Amniotic epithelial cell (primary cell): ENCODE measurements at regions not wholly inside any gene's neighbourhood (a gene's known extent, or its start where the extent isn't known, plus 50 kb on each side); places are given as distances from the start of the nearest gene placed in this dataset.

ENCODE experiments used
- DNase-seq: peaks from one replicate; pipeline ENCODE4 v3.0.0-alpha.2; 2010; ENCODE audit warnings: low read depth

- no peak for DNase-seq
These were observed 945.0 kb downstream of the BRD1 start for GRCh38 chr22:48882636-48883200.

GRCh38 chr22:48881326-48881980 is 946.2 kb downstream of the BRD1 start:
- DNase-seq, result no peak

DNA sequence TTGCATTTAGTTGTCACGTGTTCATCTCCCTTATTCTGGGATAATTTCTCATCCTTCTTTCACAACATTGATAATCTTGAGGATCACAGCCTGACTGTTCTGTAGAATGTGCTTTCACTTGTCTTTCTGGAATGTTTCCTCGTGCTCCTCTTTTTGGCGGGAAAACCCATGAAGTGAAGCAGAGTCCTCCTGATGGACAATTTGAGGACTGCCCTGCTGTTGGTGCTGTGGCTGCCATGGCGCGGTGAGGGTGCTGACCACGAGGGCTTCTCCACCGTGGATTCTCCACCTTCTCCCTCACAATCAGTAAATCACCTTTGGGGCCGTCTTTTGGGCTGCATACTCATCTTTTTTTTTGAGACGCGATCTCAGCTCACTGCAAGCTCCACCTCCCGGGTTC is 946.9 kb downstream of the BRD1 start:
- DNase-seq, result no peak

DNA sequence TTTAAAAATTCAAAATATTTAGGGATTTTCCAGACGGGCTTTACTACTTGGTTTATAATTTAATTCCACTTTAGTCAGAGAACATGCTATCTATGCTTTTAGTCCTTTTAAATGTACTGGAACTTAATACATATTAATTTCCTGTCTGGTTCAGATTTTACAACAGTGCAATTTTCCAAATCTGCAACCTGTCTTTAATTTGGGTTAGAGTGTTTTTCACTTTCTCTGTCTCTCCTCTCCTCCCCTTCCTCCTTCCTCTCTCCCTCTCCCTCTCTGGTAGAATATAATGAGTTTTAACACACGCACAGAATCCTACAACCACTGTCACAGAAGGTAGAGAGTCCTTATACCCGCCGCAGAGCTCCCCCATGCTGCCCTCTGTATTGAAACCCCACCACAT is 950.7 kb downstream of the BRD1 start:
- DNase-seq, result no peak

- no peak for DNase-seq
These were observed 952.7 kb downstream of the BRD1 start for GRCh38 chr22:48874956-48875355.

GRCh38 chr22:48873191-48873520 is 954.5 kb downstream of the BRD1 start:
- DNase-seq, result no peak

GRCh38 chr22:48872271-48873190 is 955.1 kb downstream of the BRD1 start:
- no peak for DNase-seq

DNA sequence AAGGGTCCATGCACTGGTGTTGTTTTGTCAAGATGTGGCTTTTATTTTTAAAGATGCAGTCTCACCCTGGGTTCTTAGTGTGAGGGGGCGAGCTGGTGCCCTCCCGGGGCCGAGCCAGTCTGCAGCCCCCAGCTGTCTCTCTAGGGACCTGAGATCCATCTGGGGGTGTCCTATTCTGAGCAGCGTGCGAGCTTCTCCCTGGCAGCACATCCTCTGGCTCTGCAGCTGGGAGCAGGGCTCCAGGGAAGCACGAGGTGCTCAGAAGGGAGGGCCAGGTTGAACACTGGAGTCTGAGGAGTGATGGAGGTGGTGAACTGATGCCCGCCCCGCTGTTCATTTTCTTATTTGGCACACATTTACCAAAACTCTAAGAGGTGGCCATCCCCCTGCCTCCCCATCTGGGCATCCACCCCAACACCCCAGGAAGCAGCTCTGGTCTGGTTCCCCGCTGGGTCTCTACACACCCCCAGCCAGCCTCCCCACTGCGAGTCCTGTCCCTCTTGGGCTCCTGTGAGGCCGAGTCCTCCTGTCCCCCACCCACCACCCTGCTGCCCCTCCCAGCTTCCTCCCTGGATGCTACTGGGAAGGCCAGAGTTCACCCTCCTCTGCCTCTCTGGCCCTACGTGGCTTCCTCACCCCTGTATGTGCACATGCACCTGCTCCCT is 956.4 kb downstream of the BRD1 start:
- no peak for DNase-seq

DNA sequence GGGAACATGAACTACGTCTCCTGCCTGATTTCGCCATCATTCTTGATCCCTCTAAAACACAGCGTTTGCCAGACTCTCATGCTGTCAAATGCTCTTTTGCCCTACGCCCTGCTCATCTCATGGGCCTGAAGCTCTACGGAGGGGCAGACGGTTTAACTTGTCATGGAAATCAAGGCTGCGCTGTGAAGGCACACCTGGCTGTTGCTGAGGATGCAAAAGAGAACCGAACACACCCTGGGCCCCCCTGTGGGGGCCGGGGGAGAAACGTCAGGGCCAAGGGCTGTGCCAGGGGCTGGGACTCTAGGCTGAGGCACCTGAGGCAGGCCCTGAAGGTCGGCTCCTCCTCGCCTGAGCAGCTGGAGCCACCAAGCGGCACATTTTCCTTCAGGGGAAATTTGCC is 957.2 kb downstream of the BRD1 start:
- no peak for DNase-seq

DNA sequence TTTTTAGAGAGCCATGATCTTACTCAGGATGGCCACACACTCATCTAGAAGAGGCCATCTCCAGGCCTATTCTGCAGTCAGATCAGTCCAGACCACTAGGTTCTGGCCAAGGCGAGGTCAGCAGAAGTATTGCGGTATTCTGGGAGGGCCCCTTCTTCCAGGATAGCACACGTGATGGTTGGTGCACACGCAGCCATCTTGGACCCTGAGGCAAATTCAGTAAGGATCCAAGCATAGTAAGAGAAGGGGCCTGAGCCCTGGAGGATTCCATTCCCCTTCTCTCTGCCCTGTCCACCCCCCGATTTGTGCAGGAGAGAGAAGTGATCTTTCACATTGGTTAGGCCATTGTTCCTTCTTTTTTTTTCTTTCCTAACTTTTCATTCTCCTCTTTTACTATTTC is 957.9 kb downstream of the BRD1 start:
- no peak for DNase-seq

DNA sequence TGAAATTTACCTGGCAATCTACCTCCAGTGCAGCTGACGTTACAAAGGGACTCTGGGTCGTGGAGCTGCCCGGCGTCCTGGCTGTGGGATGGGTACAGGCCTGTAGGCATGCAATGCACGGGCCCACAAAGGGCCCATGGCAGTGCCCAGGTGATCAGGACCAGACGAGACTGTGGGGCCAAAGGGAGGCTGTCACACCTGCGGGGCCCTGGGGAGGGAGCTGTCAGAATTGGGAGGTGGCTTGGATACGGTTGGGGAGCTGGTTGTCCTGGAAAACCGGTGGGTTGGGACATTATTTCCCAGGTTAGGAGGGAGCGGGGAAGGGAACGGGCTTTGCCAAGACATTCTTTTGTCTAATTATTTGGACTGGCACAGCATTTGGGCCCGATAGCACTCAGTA is 958.5 kb downstream of the BRD1 start:
- DNase-seq, result no peak

DNA sequence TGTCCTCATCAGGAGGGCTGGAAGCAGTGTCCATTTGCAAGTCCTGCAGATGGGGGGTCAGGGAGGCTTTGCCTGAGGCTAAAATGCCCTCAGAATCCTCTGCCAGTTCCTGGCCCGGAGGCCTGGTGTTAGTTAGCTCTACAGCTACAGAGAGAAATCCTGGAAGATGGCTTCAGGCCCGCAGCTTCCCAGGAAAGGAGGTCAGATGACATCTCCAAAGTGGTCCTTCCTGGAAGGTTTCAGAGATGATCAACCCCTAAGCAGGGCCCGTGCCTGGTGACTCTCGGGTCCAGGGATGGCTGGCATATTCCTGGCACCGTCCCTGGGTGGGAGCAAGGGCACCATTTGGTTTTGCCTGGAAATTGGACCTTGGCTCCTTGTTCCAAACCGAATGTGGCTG is 959.1 kb downstream of the BRD1 start:
- no peak for DNase-seq

DNA sequence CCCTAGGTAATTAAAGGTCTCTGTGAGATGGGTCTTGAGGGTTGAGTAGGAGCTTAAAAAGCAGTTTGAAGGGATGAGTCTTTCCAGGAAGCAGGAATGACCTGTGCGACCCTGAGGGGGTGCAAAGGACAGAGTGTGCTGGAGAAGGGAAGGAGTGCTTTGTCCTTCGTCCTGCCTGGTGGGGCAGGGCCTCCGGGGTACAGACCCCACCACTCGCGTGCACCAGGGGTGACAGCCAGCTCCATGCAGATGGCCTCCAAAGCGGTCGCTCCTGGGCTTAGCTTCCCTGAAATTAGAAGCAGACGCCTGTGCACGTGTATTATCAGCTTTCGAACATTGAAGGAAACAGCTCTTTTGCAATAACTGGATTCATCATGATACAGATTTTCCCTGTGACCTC is 959.8 kb downstream of the BRD1 start:
- no peak for DNase-seq

GRCh38 chr22:48866906-48867681 is 960.6 kb downstream of the BRD1 start:
- no peak for DNase-seq

- DNase-seq, result no peak
These were observed 962.9 kb downstream of the BRD1 start for GRCh38 chr22:48864748-48865147.

GRCh38 chr22:48863965-48864528 is 963.6 kb downstream of the BRD1 start:
- DNase-seq, result no peak

DNA sequence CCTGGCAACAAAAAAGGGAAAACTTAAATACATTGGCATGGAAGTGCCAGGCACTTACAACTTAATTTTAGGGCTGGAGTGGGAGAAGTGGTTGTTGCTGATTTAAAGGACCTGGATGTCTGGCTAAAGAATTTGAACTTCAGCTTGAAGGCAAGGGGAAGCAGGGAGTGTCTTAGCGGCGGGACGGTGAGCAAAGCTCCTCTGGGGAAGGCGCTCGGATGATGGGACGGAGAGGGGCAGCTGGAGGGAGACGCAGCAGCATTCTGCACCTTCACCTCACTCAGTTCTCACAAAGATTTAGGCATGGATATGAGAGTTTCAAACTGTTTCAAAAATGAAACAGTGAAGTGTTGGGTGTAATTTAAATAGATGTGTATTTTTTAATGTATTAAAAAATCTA is 967.1 kb downstream of the BRD1 start:
- DNase-seq, result no peak

- DNase-seq, result no peak
These were observed 968.8 kb downstream of the BRD1 start for GRCh38 chr22:48858856-48859255.

DNA sequence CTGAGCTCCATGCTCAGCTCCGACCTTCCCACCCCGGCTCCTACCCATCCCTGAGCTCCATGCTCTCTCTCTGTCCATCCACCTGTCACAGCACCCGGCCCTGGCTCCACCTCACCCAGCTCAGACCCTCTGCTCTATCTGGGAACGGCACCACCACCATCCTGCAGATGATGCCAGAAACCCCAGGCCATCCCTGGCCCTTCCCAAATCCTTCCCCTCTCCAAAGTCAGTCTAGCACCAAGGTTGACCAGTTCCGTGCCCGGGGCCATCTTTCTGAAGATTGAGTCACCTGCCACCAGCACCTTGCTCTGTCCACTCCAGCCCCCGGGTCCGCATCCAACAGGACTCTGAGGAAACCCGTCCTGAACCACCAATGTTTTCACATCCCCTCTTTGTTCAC is 969.6 kb downstream of the BRD1 start:
- no peak for DNase-seq

DNA sequence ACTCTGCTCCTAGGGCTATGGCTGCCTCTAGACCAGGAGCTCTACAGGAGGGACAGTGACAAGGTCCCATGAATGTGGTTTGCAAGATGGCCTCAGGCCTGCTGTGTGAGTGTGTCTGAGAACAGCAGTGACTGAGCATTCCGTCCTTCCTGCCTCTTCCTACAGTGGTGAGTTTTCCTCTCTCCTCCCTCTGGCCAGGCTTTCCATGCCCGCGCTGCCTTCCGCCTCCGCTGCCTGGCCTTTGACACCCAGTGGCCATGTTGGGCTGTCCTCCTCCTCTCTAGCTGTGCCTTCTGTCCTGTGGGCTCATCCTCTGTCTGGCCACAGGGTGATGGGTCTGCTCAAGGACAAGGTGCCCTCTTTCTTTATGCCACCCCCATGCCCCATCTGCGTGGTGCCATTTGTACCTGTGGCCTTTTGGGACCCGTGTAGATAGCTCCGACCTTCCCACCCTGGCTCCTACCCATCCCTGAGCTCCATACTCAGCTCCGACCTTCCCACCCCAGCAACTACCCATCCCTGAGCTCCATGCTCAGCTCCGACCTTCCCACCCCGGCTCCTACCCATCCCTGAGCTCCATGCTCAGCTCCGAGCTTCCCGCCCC is 970.4 kb downstream of the BRD1 start:
- DNase-seq, result no peak

GRCh38 chr22:48856308-48856615 is 971.4 kb downstream of the BRD1 start:
- no peak for DNase-seq
